ENCODE measurements at regions not wholly inside any gene's neighbourhood (a gene's known extent, or its start where the extent isn't known, plus 50 kb on each side); places are given as distances from the start of the nearest gene placed in this dataset.

GRCh38 chr14:106874350-106874749 lies 1348.0 kb downstream of the TMEM121 start (continued):
- TF ChIP-seq HNF4G (IDR thresholded peaks at IDR 0.05; ENCODE audit: borderline replicate concordance, low read depth, low read length), result no peak
- no peak for TF ChIP-seq HNF4G (CRISPR knock-in tag; IDR thresholded peaks at IDR 0.05; ENCODE audit: borderline replicate concordance, low read depth)
- no peak for TF ChIP-seq REL (CRISPR knock-in tag; conservative IDR thresholded peaks at IDR 0.05)
- no peak for TF ChIP-seq TOPORS (CRISPR knock-in tag; IDR thresholded peaks at IDR 0.05)
- TF ChIP-seq SMARCE1 (IDR thresholded peaks at IDR 0.05; ENCODE audit: borderline replicate concordance), result no peak
- no peak for TF ChIP-seq ATM (IDR thresholded peaks at IDR 0.05; ENCODE audit: borderline replicate concordance)
- no peak for TF ChIP-seq RARG (CRISPR knock-in tag; IDR thresholded peaks at IDR 0.05; ENCODE audit: low read depth)
- no peak for TF ChIP-seq ZNF562 (CRISPR knock-in tag; IDR thresholded peaks at IDR 0.05; ENCODE audit: borderline replicate concordance)
- TF ChIP-seq KDM5A (IDR thresholded peaks at IDR 0.05; ENCODE audit: borderline replicate concordance, low read length), result no peak
- no peak for TF ChIP-seq PHF20 (CRISPR knock-in tag; IDR thresholded peaks at IDR 0.05)
- TF ChIP-seq TBX3 (IDR thresholded peaks at IDR 0.05; ENCODE audit: borderline replicate concordance), result no peak
- no peak for TF ChIP-seq ZSCAN21 (CRISPR knock-in tag; IDR thresholded peaks at IDR 0.05; ENCODE audit: borderline replicate concordance)

- Histone ChIP-seq H2AFZ (ENCODE audit: low read length) (no peak overlapping the region), H3K9me3 (ENCODE audit: low read length) (no peaks in the 10 kb centered on the region), H3K27me3 (ENCODE audit: control insufficient read depth in 1 of 2, insufficient read depth in 2 of 2, low read length in 2 of 2) (no peaks in the 10 kb centered on the region), H3K4me2 (ENCODE audit: low read depth, low read length) (no peak overlapping the region), H3K79me2 (ENCODE audit: insufficient read depth, low read length) (no peaks in the 10 kb centered on the region), H3K4me3 (replicated peaks in 1 of 3; ENCODE audit: insufficient read depth in 1 of 3, low read depth in 2 of 3, low read length in 3 of 3) (no peak overlapping the region), H3K4me1 (ENCODE audit: insufficient read depth, low read length) (peaks cover 10% of the 10 kb centered on the region), H3K36me3 (replicated peaks in 1 of 2; ENCODE audit: control insufficient read depth in 1 of 2, insufficient read depth in 2 of 2, low read length in 2 of 2) (no peaks in the 10 kb centered on the region), H3K9ac (ENCODE audit: insufficient read depth, low read depth, low read length) (no peak overlapping the region), H4K20me1 (ENCODE audit: insufficient read depth, low read length) (peaks cover 6% of the 10 kb centered on the region; the same call in 1 of the 2 replicates), H3K27ac (ENCODE audit: extremely low read length, insufficient read depth, low read length) (no peak overlapping the region)
- in situ Hi-C loops (cut with HindIII; ENCODE audit: extremely low pct_ligation_motif_present, low pct_unique_long_range_greater_than_20kb) (no loop called here), intact Hi-C loops (cut with micrococcal nuclease; ENCODE audit: unreplicated experiment) (no loop called here)
- WGBS (ENCODE audit: low lambda C conversion rate), result 0% methylated on average over 3 of the region's 4 CpGs
- CTCF ChIA-PET (ENCODE audit: low intra/inter-chr PET ratio, low total read pairs), result interaction anchor here (1.0 kb wide), 1 partner anchor 45 kb away, joined by 3 read pairs; no protein-coding TSS in a partner anchor
- no peak for TF ChIP-seq FOXO4 (CRISPR knock-in tag; conservative IDR thresholded peaks at IDR 0.05)
- TF ChIP-seq CTCF (CRISPR knock-in tag; IDR thresholded peaks at IDR 0.05), result peak; percentile 57
- TF ChIP-seq STAG1 (CRISPR knock-in tag; IDR thresholded peaks at IDR 0.05), result peak; percentile 38
- POLR2A ChIA-PET, result no interaction called here
- BruUV-seq (replicated peaks), result no TSS peak
- FAIRE-seq, result no peak
- DNase-seq (ENCODE audit: low spot score), result no peak
- peak; percentile 59 for ATAC-seq
Measured at GRCh38 chr14:106875503-106875902, 1349.1 kb downstream of the TMEM121 start.

Measured in HepG2 (cell line).